ENCODE measurements at regions not wholly inside any gene's neighbourhood (a gene's known extent, or its start where the extent isn't known, plus 50 kb on each side); places are given as distances from the start of the nearest gene placed in this dataset.

DNA sequence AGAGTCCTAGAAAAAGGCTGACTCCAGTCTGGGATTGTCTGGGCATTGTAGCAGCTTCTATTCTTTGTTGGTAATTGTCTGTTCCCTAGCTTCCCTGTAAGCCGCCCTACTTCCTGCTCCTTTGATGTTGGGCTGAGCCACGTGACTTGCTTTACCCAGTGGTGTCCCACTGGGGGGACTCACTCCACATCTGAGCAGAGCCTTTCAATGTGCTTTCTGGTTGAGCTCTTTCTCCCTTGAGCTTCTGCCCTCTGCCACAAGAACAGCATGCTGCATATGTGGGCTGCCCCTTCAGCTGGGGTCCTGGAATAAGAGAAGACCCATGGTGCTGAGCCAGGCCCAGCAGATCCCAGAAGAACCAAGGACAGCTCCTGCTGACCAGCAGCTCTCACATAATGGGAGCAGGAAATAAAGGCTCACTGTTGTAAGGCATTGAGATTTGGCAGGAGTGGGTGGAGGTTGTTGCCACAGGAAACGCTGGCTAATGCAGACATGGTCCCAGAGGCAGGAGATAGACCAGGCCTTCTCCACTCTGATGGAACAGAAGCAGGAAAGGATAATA is 276.3 kb upstream of the GJB5 start:
- no peak for DNase-seq (ENCODE audit: low read depth in 2 of 2)

DNA sequence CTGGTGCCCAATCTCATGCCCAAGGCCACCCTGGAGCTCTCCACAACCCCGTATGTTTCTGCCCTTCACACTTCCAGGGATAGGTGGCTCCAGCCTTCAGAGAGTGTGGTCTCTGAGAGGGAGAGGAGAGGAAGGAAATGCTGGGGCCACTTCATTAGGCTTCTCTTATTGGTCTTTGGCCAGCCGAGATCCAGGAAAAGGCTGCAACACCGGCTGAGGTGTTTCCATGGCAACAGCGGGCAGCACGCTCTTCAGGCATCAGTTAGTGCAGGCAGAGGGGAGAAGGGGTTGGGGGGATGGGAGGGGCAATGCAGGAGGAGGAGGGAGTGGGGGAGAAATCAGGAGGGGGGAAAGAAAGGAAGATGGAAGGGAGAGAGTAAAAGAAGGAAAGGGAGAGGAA is 275.1 kb upstream of the GJB5 start:
- DNase-seq (ENCODE audit: low read depth in 2 of 2) = no peak

DNA sequence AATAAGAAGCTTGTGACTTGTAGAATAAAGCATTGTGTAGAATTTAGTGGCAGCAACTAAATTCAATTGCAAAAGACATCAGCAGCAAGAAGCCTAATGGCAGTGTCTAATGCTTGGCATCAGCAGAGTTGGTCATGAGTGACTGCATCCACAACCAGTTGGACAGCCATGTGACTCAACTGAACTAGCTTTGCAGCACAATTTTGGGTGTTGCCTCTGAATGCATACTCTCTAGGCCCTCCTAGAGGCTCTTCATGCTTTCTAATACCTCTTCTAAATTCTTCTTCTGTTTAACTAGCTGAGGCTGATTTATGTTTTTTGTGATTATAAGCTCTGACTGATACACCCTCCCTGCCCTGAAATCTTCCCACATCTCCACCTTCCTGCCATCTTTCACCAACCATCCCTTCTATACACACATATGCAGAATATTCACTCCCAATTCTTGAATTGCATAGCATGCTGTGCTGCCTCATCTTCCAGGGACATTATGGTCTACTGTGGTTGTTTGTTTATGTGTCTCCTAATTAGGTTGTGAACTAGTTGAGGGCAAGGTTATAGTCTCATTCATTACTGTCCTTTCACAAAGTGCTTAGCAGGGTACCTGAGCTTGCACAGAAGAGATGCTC is 266.7 kb upstream of the GJB5 start:
- no peak for DNase-seq (ENCODE audit: low read depth in 2 of 2)

DNA sequence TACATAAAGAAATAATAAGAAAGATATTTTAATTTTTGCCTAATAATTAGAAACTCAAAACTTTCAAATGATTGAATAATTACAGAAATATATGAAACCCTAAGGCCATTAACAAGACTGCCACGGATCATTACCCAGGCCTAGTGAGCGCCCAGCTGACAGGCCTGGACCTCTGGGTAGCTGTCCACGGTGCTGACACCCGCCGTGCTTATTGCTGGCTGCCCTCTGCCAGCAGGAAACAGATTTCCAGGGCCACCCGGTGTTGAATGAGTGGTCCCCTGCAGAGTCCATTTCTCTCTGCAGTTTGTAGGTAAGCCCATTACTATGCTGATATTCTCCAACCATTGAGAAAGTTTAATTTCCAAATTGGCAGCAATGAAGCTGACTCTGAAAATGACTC is 254.4 kb upstream of the GJB5 start:
- DNase-seq (ENCODE audit: low read depth in 2 of 2) = no peak

- DNase-seq (ENCODE audit: low read depth in 2 of 2) = no peak
Measured at GRCh38 chr1:34511802-34512201, 243.0 kb upstream of the GJB5 start.

- DNase-seq (ENCODE audit: low read depth in 2 of 2) = no peak
Measured at GRCh38 chr1:34518146-34518699, 236.6 kb upstream of the GJB5 start.

- DNase-seq (ENCODE audit: low read depth in 2 of 2) = no peak
Measured at GRCh38 chr1:34520111-34520510, 234.7 kb upstream of the GJB5 start.

GRCh38 chr1:34524783-34525182 is 230.1 kb upstream of the GJB5 start:
- DNase-seq (ENCODE audit: low read depth in 2 of 2) = no peak

DNA sequence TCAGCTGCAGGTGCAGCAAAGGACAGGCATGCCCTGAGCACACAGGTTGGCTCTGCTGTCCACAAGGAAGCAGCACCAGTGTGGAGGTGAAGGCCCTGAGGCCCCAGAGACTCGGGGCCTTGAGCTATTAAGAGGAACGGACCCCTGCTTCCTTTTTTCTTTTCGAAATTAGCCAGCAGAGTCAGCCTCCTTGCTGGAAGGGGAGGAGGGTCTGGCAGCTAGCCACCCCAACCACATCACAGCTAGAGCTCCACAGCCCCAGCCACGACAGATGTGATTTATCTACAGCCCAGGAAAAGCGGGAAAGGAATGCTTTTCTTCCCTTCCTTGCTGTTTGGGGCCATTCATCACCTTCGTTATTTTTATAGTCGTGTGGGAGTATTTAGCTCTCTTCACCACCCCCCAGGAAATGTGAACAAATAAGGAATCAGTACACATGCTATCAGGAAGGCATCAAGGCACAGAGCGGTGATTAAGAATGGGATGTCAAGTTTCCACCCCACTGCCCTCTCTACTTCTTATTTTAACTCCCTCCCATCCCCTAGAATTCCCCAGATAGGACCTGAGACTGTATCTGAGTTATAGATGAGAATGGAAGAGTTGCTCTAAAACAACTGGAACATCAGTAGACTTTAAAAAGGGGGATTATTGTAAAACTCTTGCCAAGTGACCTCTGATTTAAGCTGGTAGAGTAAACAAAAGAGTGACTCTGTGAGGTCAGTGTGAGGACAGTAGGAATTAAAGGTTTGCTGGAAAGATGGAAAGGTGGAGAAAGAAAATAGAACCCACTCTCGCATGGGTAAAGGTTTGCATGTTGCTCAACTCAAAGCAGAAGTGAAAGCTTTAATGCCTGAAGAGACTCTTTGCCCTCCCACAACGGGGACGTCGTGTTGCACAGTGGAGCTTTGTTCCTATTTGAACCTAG is 224.7 kb upstream of the GJB5 start:
- no peak for DNase-seq (ENCODE audit: low read depth in 2 of 2)

- DNase-seq (ENCODE audit: low read depth in 2 of 2) = no peak
Measured at GRCh38 chr1:34532113-34532512, 222.7 kb upstream of the GJB5 start.

DNA sequence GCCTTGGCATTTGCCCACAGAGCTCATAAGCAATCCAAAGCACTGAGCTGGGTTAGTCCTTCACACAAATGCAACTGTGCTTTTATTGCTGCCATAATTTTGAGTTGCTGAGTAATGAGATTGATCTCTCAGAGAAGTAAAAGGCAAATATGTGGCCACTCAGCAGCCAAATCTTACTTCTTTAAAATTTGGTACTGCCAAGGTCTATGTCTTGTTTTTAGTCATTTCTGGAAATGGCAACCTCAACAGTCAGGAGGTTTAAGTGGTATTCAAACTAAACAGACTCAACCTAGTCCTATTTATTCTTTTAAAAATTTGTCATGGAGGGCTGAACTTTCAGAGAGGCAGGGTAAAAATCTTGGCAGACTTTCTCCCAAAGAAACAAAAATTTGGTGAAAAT is 216.4 kb upstream of the GJB5 start:
- DNase-seq (ENCODE audit: low read depth in 2 of 2) = no peak

GRCh38 chr1:34547046-34547674 is 207.7 kb upstream of the GJB5 start:
- no peak for DNase-seq (ENCODE audit: low read depth in 2 of 2)

DNA sequence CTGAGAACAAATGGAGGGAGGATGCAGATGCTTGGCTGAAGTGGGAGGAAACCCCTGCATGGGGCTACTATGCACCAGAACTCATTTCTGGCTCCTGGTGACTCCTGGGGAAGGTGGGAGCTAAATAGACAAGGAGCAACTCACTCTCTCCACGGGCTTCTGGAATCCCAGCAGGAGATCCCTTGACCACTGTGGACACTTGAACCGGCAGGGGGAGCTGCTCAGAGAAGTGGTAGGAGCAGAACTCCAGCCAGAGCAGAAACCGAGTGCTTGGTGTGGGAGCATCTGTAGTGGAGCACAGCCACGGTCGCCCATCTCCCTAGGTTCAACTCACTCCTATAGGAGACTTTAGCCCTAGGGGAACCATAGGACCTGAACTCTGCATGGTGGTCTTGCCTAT is 205.6 kb upstream of the GJB5 start:
- no peak for DNase-seq (ENCODE audit: low read depth in 2 of 2)

DNA sequence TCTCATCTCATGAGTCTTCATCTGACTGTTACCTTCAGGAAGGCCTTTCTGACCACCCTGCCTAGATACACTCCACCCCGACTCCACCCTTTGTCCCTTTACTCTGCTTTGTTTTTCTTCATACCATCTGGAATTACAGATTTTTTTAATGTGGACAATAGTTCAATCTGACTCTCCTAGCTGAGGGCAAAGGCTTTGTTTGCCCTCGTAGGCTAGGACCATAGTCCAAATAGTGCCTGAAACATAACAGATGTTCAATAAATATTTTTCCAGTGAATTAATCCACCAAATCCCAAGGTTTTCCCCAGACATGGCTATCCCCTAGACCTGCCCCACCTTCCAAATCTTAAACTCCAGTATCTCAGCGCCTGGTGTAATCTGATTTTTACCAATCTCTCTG is 176.5 kb upstream of the GJB5 start:
- DNase-seq (ENCODE audit: low read depth in 2 of 2) = no peak

- no peak for DNase-seq (ENCODE audit: low read depth in 2 of 2)
Measured at GRCh38 chr1:34582356-34582755, 172.5 kb upstream of the GJB5 start.

DNA sequence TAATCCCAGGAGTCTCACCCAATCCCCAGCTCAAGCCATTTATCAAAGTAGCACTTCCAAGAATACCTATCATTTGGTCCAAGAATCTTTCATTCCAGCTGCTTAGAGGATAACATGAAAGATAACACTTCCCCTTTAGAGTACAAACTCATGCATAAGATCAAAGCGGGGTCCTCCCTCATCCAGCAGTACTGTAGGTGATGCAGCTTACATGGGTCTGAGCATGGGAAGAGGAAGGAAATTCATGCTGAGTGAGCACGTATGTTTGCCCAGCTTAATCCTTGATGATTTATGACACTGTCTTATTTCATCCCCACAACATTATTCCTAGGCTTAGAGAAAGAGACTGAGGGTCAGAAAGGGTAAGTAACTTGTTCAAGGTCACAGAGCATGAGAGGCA is 167.1 kb upstream of the GJB5 start:
- no peak for DNase-seq (ENCODE audit: low read depth in 2 of 2)

GRCh38 chr1:34590211-34590623 is 164.6 kb upstream of the GJB5 start:
- no peak for DNase-seq (ENCODE audit: low read depth in 2 of 2)

DNA sequence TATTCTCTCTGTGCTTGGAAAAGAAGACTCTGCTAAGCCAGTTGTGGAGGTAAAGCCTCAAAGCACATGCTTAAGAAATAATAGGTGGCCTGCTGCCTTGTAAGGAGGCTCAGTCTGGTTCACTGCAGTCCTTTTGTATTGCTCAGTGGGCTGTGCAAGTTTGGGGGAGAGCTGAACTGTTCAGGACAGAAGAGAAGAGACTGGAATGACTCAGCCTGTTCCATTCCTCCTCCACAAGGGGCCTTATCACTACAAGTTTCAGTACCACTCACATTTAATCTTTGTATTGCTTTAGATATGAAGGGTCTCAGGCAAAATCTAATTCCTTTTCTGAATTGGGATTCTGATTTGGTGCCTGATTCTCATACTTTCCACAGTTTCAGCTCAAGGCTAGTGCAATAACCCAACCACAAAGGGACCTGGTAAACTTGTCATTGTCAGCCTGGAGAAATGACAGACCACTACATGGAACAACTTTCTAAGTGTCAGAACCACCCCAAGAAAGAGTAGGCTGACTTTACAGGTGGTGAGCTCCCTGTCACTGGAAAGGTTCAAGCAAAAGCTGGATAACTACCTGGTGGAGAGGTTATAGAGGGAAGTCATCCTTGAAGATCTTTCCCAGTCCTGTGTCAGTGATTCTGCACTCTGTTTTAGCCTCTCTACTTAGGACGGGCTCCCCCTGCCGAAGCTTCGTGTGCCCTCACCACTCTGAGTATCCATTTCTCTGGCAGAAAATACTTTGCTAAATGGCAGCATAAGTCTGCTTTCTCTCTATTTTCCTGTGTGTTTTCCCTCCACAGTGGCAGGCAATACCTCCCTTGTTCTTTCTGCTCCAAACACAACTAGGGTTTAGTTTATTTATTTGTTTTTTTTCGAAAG is 162.9 kb upstream of the GJB5 start:
- DNase-seq (ENCODE audit: low read depth in 2 of 2) = no peak

GRCh38 chr1:34597877-34598514 is 156.9 kb upstream of the GJB5 start:
- DNase-seq (ENCODE audit: low read depth in 2 of 2) = peak; percentile 31 to 35

GRCh38 chr1:34602907-34603306 is 151.9 kb upstream of the GJB5 start:
- DNase-seq (ENCODE audit: low read depth in 2 of 2) = no peak

- DNase-seq (ENCODE audit: low read depth in 2 of 2) = no peak
Measured at GRCh38 chr1:34603594-34603993, 151.3 kb upstream of the GJB5 start.
